HG02571 (cell line): ENCODE measurements at regions not wholly inside any gene's neighbourhood (a gene's known extent, or its start where the extent isn't known, plus 50 kb on each side); places are given as distances from the start of the nearest gene placed in this dataset.
"Not testable (repeated sequence)": the region's sequence is repeated elsewhere in the genome, so short reads cannot be mapped to it uniquely, and the experiment has no call there.

Experiments used
- ATAC-seq: cut with Tn5 transposase; IDR thresholded peaks from one replicate; pipeline ENCODE4 v1.9.1; 2021; ENCODE audit warnings: mild to moderate bottlenecking, moderate library complexity; ENCODE audit not compliant: unreplicated experiment

DNA sequence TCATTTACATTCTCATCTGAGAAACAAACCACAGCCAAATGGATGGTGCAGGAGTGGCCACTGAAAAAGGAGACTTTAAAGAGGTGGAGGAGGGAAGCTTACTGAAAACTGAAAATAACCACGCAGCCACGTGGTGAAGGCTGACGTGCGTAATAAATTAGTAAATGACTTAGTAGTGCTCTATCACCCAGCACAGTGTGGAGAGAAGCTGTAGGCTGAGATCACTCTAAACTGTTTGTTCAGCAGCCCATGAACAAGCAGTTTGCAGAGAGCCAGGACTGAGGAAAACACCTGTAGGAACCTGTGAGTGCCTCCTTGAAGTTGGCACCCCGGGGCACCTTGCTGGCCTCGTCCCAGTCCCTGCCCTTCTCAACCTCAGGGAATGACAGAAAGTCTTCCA lies 193.0 kb downstream of the TXNL1 start:
- no peak for ATAC-seq

DNA sequence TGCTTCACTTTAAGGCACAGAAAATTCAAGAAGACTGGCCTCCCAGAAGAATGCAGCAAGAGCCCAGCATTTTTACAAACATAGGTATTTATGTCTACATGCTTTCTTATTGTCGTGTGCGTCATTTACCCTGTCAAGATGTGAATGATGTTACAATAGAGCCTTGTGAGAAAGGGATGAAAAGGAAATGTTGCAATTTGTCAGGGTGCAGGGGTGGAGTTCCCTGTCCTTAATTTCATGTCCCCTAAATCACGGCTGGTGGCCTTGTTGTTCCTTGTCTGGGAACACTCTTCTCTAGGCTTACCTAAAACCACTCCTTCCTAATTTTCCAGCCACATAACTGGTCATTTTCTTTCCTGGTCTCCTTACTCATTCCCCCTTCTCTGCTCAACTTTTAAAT lies 194.2 kb downstream of the TXNL1 start:
- ATAC-seq: no peak

DNA sequence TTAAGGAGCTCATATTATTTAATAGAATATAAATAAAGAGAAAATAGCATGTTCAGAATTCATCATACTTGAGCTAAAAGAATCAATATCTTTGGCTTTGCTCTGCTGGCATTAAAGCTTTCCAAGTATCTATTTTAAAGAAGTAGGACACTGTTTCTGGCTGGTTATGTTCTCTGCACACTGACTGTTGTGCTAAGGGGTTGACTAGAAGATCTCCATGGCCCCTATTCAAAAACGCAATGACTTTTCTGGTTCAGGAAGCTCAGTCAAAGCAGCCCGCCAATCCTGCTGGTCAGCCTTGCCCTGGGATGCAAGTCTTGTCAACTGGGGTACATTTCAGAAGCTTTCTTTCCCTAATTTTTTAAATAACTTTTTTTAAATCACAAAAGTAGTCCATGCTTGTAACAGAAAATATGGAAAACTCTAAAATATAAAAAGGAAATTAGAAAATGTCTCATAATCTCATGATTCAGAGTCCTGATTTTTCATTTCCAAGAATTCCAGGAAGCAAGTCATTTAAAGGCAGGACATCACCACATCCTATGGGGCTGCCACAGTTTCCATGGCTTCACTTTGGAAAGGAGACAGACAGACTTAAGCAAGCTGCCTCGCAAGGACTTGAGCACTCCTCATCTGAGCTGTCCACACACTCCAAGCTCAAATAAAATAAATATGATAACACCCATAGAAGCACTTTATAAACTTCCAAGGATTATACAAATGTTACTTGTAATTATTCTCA lies 195.1 kb downstream of the TXNL1 start:
- no peak for ATAC-seq

DNA sequence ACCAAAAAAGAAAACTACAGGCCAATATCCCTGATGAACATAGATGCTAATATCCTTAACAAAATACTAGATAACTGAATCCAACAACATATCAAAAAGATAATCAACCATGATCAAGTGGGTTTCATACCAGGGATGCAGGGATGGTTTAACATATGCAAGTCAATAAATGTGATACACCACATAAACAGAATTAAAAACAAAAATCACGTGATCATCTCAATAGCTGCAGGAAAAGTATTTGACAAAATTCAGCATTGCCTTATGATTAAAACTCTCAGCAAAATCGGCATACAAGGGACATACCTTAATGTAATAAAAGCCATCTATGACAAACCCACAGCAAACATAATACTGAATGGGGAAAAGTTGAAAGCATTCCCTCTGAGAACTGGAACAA lies 199.9 kb downstream of the TXNL1 start:
- ATAC-seq: not testable (repeated sequence)

DNA sequence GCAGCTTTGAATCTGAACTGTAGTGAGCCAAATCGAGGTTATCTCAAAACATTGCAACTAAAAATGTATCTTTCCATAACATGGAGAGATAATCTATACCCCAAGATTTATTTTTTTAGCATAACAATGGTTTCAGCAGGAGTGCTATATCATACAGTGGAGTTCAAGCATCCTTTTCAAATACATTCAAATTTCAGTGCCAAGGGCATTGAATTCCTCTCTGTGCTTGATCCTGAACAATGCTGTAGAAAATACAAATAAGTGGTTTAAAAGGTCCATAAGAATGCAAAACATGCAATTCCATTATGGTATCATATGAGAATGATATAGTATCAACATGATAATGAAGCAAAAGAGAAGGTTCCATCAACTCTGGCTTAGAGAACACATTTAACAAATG lies 201.7 kb downstream of the TXNL1 start:
- no peak for ATAC-seq

DNA sequence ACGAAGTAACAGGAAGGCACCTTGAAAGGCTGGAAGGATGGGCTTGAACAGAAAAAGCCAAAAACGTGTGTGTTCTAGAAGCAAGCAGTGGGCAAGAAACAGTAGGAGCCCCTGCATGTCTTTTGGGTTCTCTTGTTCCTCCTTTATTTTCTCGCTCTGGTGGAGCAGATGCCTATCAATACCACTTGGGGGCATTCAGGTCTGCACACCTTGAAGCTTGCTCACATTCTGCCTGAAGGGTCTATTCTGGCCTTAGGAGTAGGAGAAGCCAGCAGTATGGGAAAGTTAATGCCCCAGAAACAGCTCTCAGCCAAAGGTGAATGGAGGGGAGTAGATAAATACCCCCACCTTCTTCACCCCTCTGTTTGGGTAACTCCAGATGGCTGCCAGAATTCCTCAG lies 204.5 kb downstream of the TXNL1 start:
- no peak for ATAC-seq

DNA sequence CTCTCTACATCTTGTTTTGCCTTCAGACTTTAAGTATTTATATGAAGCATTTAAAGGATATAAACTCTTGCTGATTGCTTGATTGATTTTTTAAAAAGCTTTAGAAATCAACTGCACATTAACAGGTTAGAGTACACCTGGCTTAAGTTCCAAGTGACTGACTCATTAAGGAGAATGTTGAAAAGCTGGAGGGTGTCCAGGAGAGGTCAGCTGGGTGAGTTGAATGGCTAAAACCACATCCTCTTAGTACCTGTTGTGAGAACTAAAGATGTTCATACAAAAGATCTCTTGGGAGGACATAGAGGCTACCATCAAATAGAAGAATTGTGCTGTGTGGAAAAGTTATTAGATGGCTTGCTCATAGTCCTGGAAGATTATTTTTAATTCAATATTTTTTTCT lies 206.8 kb downstream of the TXNL1 start:
- no peak for ATAC-seq

DNA sequence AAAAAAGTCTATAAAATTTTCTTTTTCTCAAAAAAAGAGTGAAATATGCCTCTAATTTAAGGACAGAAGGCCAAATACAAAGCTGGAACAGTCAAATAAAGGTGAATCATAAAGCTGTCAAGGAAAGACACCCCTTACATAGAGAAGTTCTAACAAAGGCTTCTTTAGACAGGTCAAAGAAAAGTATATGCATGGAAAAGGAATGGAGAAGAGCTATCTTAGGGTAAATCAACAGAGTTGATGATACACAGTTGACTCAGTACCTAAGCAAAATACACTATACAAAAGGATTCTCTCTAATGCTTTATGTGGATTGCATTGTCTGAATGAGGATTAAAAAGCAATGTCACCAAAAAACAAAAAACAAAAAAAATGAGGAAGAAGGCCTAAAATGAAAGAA lies 214.8 kb downstream of the TXNL1 start:
- no peak for ATAC-seq

DNA sequence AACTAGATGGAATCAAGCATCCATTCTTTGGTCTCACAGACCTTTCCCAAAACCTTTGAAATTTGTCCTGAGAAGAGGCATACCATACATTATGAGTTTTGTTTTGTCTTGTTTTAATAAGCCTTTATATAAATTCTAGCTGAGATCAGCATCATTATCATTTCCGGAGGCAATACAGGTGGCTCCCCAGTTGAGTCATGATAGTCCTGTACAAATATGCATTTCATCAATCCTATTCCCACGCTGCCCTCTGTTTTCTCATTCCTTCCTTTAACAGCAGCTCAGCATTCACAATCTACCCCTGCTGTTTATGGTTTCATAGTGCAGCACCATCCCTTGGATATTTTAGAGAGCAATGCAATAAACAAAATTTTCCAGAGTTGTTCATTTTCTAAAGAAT lies 216.7 kb downstream of the TXNL1 start:
- ATAC-seq: no peak

DNA sequence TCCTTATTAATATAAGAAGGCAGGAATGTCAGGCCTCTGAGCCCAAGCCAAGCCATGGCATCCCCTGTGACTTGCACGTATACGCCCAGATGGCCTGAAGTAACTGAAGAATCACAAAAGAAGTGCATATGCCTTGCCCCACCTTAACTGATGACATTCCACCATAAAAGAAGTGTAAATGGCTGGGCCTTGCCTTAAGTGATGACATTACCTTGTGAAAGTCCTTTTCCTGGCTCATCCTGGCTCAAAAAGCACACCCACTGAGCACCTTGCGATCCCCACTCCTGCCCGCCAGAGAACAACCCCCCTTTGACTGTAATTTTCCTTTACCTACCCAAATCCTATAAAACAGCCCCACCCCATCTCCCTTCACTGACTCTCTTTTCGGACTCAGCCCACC lies 217.5 kb downstream of the TXNL1 start:
- not testable (repeated sequence) for ATAC-seq

DNA sequence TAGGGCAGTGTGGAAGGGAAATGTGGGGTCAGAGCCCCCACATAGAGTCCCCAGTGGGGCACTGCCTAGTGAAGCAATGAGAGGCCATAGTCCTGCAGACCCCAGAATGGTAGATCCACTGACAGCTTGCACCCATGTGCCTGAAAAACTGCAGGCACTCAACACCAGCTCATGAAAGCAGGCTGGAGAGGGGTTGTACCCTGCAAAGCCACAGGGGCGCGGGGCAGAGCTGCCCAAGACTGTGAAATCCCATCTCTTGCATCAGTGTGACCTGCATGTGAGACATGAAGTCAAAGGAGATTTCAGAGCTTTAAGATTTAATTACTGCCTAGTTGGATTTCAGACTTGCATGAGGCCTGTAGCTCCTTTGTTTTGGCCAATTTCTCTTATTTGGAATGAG lies 224.0 kb downstream of the TXNL1 start:
- no peak for ATAC-seq

DNA sequence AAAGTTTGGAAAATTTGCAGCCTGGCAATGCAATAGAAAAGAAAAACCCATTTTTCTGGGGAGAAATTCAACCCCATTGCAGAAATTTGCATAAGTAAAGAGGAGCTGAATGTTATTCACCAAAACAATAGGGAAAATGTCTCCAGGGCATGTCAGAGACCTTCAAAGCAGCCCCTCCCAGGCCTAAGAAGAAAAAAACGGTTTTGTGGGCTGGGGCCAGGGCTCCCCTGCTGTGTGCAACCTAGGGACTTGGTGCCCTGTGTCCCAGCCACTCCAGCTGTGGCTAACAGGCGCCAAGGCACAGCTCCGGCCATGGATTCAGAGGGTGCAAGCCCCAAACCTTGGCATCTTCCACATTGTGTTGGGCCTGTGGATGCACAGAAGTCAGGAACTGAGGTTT lies 224.5 kb downstream of the TXNL1 start:
- no peak for ATAC-seq

DNA sequence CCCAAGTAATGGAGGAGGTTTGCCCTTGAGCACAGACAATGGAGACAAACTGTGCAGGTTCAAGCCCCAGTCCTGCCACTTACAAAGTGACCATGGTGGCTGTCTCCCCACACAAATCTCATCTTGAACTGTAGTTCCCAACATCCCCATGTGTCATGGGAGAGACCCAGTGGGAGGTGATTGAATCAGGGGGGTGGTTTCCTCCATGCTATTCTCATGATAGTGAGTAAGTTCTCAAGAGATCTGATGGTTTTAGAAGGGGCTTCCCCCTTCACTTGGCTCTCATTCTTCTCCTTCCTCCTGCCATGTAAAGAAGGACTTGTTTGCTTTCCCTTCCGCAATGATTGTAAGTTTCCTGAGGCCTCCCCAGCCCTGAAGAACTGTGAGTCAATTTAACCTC lies 225.4 kb downstream of the TXNL1 start:
- no peak for ATAC-seq

DNA sequence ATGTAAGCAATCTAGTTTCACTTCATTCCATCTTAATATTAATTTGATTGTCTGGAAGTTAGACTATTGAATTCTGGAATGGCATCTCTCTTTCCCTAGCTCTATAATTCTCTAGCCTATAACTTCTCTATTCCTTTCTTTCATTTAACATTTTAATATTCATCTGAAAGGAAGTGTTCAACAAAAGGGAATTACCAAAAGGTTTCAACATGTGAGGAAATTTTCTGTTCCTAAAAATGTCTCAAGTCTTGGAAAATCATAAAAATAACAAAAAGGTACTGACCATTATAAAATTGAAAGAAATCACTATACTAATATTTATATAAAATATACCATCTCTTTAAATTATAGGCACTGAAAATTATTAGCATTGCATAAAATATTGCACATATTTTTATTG lies 228.7 kb downstream of the TXNL1 start:
- ATAC-seq: no peak

DNA sequence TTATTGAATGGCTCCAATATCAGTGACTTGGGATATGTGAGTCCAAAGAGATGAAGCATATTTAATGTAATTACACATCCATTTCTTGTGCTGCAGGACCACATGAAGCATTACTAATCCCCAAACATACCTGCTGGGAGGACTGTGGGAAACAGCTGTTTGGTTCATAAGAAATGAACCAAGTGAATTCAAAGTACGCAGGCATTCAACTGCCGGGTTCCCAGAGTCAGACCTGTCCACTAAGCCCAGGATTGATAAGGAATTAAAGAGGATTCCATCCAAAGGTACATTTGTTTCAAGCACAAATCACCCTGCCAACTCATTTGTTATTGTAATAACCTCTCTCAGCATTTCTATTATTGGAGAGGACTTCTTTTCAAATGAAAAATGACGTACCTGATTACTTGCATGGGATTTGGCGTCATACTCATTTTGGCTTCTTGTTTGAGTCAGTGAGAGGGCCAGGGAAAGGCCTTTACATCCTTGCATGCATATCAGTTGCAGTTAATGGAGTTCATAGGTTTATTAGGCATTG lies 230.7 kb downstream of the TXNL1 start:
- no peak for ATAC-seq

DNA sequence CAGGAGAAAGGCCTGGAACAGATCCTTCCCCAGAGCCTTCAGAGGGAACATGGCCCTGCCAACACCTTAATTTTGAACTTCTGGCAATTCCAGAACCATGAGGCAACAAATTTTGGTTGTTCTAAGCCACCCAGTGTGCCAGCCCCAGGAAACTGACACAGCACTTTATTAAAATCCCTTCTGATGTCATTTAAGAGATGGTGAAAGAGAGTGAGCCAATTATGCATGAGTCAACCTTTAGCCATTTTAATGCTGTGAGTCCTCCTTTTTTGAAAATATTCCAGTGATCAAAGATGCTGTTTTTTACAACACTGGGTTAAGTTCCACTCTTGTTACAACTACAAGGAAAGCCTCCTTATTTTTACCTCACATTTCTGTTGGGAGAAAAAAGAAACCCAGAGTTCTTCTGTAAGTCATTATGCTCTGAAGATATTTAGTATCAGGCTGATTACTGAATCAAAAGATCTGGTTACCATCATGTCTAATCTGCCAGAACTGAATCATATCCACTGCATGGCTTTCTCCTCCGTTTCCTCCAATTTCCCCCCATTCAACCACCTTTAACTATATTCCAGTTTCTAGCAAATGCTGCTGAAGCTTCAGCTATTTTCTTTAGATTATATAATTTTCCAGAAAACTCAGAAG lies 235.4 kb downstream of the TXNL1 start:
- no peak for ATAC-seq

DNA sequence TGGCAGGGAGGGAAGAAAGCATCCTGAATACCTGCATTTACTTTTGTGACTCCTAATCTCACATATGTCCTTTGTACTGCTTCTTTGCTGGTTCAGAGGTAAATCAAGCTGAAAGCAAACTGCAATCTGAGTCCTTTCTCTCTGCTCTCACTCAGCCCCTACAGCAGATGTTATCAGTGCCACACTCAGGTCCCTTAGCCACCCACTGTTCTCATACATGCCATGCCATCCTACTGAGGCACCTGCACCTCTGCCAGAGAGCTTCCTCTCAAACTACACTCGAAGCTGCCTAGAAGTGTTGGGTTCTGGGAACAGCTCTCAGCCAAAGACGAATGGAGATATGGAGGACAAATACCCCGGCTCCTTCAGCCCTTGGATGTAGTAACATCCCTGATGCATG lies 244.5 kb downstream of the TXNL1 start:
- no peak for ATAC-seq

DNA sequence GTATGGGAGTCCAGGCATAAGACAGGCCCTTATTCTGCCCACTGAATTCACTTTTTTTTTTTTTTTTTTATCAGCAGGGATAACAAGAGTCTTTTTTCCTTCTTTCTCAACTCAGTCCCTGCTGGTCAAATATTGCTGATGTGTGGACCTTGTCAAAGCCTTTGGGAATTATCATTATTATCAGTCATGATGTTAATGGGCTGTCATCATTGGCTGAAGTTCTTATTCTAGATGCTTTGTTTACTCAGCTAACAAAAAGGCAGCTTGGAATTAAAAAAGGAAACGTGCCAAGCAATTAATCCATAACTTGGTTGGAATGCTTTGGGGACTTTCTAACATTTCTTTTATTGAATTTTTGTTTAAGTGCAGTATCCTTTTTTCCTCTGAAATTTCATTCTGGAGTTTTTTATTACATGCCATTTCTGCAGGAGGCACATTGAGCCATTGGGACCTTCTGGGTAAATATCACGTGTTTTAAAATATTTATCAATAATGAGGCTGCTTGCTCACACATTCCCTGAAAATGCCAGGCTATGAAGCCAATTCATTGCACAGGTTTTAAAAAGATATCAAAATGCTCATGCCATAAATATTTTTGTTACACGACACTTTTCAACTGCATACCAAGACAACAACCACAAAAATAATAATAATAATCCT lies 246.3 kb downstream of the TXNL1 start:
- no peak for ATAC-seq

DNA sequence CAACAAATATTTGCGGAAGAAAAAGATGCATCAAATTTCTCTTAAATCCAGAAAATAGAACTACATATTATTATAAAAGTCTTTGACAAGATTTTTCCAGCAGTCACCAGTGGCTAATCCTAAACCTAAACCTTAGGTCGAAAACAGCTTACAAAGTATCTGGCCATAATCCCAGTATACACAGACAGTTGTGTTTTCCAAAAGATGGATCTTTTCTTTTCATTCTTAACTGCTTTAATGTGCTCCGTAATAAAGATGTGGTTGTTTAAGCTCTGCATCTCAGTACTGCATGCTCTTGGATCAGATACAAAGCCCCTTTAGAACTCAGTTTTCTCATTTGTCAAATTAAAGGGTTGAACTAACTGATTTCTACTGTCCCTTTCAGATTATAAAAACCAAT lies 247.8 kb downstream of the TXNL1 start:
- ATAC-seq: no peak

DNA sequence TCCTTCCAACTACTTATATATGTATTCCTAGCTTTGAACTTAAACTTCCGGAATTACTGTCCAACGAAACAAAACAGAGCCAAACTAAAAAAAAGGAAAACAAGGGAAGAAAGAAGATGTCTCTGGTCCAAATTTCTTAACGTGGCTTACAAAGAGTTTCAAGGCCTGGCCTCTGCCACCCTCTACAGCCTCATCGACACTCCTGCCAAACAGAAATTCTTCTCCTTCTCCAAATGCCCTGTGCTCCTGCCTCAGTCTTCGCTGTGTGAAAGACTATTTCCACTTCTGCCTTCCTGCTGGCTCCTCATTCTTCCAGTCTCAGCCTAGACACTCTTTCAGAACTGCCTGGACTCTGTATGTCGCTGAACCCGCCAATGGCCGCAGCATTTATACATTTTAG lies 249.2 kb downstream of the TXNL1 start:
- no peak for ATAC-seq

DNA sequence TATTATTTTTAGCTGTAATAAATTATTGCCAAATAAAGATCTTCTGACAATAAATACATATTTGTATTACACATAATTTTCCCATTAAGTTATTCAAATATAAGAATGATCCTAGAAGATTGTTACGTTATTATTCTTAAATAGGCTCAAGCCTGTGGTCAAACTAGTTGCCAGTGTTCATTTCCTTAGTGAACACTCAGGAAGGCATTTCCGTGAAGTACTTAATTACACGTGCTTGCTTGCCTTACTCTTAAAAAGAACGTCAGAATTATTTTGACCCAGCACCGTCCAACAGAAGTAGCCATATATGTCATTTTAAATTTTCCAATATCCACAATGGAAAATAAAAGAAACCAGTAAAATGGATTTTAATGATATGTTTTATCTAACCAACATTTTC lies 249.8 kb downstream of the TXNL1 start:
- no peak for ATAC-seq

DNA sequence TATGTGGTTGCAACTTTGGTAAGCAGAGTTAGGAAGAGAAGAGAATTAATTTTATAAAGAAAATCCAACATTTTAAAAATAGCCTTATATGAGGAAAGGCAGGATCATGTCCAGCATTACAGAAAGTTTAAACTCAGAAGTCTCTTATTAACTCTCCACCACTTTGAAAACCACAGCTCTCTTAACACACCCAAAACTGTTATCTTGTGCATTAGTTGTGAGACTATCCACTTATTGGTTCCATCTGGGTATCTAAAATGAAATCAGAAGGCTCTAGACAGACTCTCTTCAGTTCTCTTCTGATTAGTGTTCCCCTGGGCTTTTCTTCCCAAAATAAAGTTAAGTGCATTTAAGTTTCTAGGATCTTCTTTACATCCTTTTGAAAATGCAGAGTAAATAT lies 251.5 kb downstream of the TXNL1 start:
- ATAC-seq: no peak
